ENCODE measurements at regions not wholly inside any gene's neighbourhood (a gene's known extent, or its start where the extent isn't known, plus 50 kb on each side); places are given as distances from the start of the nearest gene placed in this dataset.

DNA sequence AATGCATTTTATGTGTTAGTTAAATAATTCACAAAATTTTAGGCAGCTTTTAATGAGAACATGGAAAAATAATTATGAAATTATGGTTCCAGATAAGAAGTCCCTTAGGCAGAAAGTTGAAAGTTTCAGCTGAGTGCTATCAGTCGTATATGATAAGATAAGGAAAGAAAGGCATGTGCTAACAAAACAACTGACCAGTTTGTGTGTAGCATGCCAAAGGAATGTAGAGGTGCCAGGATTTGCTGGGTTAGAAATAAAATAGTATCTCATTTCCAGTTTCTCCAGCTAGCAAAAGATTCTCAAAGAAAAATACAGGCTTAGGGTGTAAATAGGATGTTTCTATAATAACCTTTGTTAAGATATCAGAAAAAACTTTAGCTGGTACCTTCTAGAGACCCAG, 1044.5 kb upstream of the CDH8 start:
- DNase-seq (ENCODE audit: low spot score) (no peak), FAIRE-seq (no peak)

DNA sequence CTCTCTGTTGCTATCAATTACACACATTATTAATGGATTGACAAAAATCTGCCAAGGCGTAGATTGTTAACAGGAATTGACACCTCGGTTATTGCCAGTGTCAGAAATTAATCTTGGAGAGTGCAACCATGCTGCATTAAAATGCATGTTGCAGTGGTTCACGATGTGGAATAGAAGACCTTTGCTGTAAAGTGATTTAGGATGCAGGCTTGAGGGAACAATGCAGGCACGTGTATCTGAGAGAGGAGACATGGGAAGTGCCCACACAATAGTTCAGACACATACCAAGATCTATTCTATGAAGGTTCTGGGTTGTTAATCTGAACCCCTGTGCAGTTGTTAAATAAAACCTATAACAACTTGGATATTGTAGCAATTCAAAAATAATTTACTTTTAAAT, 1032.8 kb upstream of the CDH8 start:
- DNase-seq (ENCODE audit: low spot score) (no peak), FAIRE-seq (no peak)

DNA sequence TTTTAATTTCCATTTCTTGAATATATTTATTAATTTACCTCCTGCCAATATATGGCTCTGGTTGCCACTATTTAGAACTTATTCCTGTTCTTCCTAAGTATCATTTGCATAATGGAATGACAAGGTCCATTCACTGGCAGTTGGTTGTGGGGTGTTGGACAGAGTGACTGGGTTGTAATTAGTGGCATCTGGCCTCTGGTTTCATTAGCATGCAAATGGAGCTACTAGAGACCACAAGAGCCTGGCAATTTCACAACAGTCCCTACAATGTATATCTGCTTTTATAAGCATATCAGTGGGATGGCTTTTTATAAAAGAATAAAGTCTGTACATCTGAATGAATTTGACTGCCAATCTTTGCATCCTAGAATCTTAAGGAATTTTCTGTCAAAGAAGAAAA, 1030.9 kb upstream of the CDH8 start:
- no peak for FAIRE-seq
- DNase-seq (ENCODE audit: low spot score): no peak

DNA sequence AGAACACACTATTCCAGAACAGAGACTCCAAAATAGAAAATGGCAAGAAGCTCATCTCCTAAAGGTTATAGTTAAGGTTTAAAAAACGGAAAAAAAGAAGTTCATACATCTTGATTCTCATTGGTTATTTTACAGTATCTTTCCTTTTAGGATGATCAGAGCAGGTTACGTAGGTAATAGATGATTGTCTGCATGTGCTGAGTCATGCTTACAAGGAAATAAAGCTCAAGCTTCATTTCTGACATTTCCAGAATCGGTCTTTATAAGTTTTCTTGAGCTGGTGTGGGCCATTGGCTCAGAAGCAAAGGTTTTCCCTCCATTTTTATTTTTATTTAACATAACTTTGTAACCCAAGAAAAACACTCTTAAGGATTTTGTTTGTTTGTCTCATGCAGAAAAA, 1030.3 kb upstream of the CDH8 start:
- no peak for DNase-seq (ENCODE audit: low spot score)
- FAIRE-seq: no peak

DNA sequence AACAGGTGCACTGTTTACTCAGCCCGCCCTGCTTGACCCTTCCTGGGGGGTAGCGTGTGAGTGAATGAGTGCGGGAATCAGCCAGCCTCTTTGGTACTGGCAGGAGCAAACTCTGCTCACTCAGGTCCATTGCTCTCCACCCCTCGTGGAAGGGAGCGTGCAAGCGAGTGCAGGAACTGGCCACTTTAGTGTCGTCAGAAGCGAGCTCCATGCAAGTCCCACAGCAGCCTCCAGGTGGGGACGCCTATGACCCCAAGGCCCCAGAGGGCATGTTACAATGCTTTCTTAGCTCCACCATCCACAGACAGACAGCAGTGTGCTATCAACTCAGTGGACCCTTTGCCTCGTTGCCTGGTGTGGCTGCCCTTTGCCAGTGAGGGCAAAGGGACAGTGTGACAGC, 1025.1 kb upstream of the CDH8 start:
- no peak for DNase-seq (ENCODE audit: low spot score)
- FAIRE-seq: no peak

DNA sequence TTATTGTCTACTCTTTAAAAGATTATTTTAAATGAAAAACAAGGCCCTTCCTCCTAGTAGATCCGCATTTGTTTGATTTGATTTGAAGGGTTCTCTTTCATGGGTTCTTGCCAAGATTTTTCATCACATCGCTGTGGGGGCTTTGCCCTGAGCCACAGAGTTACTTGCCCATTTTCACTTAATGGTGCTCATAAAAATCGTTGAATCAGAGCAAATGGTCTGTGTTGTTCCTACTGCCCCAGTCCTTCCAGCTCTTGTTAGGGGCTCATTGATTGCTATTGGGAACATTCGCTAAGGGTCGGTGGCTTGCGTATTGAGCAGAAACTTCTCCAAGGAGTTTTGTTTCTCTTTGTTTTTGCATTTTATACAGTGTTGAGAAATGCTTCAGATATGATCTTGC, 1023.4 kb upstream of the CDH8 start:
- no peak for FAIRE-seq

DNA sequence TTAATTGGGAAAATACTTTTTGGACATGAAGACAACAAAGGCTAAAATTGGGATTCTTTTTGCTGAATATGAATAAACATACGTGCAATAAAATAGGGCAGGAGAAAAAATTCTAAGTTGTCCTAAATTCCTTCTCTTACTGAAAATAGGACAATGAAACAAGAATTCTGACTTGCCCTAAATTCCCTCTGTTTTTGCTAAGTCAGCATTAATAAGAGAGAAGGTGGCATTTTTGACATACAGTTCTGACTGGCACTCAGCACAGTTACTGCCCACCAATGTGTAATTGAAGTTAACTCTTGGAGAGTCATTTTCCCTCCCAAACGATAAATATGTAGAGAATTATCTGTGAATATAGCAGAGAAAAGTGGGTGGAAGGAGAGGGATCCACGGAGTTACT, 1021.1 kb upstream of the CDH8 start:
- FAIRE-seq (no peak), DNase-seq (ENCODE audit: low spot score) (no peak)

More for the DNA sequence above, 1023.4 kb upstream of the CDH8 start:
- DNase-seq (ENCODE audit: low spot score): no peak

DNA sequence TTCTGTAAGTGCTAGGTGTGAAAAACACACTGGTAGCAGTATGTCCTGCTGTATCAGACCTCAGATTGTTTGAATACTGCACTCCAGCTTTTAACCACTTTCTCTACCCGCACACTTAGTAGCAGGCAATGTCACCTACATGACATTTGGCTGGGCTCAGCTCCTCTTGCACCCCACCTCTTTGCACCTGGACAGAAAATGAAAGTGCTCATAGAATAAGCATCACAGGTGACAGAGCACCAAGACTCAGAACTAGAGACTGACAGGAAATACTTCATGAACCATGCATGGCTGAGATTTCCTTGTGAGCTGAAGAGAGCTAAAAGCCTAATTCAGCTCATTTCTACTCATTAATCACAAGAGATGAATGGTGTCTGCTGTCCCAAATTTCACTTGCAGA, 1014.2 kb upstream of the CDH8 start:
- FAIRE-seq: no peak
- no peak for DNase-seq (ENCODE audit: low spot score)

DNA sequence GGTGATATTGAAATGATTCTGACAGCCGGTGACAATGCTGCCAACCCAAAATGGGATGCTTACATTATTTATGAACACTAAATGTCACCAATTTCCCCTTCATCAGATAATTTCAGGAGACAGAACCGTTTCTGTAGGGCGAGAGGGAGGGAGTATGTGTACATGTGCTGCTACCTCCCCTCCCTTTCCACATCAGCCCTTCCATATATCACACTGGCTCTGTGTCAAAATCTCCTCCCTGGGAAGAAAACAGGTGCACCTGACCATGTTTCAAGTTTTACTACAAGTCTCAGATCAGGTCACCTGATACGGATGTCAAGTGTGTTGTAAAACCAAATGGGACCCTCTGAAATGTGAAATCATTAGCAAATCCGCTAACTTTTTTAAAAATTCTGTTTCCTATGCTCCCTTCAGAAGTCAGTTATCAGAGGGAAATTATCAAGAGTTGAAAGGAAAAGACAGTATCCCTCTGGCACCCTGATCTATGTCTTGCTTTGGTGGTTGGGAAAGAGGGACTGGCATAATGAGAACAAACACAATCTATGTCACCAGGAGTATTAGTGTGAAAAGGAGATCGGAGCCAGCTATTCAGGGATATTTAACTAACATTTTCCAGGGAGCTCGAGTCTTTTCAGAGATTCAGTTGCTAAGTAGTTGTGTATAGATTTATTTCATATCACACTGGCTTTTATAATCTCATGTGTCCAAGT, 1002.3 kb upstream of the CDH8 start:
- DNase-seq (ENCODE audit: low spot score) (no peak), FAIRE-seq (no peak)

DNA sequence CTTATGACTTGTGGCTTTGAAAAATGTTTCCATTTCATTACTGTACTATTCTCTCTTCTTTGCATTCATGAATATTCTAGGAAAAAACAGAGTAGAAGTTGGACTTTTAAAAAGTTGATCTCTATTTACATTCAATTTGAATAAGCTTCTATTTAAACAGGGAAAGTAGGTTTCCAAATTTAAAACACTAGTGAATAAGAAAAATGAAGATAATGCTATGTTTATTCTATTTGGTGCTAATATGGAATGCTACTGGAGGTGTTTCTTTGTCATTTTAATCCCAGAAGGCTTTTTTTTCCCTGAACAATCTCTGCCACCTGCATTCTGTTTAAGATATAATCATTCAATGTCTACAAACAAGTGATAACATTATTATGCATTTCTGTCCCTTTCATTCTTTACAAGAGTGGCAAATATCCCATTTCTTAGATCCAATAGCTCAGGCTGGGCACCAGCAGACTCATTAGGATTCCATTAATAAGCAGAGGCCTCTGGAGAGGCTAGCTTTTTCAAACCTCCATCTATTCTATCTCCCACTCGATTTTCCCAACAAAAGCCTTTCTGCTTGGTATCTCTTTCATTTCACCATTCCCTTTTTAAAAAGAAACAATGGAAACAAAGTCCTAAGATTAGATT, 1001.6 kb upstream of the CDH8 start:
- no peak for DNase-seq (ENCODE audit: low spot score)

DNA sequence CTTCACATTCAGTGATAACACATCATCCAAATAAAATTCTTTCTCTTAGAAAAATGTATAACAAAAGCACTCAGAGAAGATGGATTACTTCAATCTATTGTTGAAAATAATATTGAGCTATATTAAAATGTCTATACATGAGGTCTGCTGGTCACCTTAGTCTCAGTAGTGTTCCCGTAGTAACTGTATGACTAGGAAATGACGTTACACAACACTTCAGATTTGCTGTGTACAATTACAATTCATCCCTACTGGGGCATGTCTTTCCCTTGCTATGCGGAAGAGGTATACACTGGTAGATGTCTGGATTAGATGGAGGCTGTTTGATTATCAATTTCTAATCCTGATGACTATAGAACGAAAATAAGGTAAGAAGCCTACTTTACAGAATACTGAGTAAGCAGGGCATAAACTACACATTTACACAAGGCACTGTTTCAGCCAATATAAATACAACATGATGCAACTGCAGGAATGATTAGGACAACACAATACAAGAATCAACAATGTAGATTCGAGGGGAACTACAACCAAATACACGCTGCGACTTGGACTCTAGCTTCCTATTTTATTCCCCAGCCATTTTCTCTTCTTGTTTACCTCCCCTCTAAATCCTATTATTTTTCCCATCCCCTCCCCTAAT, 982.5 kb upstream of the CDH8 start:
- DNase-seq (ENCODE audit: low spot score) (no peak), FAIRE-seq (no peak)

More for the DNA sequence above, 1001.6 kb upstream of the CDH8 start:
- no peak for FAIRE-seq

DNA sequence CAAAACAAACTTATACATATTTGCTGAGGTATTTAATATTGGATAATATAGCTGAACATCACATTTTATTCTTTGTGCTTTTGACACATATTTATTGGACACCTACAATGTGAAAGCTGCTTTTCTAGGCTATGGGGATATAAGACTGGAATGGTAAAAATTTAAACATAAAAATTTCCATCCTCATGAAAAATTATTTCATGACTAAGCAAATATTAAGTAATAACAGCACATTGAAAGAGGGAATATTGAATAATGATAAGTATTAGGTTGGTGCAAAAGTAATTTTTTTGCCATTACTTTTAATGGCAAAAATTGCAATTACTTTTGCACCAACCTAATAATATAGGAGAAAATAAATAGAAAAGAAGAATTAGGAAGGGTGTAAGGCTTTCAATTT, 972.5 kb upstream of the CDH8 start:
- FAIRE-seq (no peak), DNase-seq (ENCODE audit: low spot score) (no peak)

DNA sequence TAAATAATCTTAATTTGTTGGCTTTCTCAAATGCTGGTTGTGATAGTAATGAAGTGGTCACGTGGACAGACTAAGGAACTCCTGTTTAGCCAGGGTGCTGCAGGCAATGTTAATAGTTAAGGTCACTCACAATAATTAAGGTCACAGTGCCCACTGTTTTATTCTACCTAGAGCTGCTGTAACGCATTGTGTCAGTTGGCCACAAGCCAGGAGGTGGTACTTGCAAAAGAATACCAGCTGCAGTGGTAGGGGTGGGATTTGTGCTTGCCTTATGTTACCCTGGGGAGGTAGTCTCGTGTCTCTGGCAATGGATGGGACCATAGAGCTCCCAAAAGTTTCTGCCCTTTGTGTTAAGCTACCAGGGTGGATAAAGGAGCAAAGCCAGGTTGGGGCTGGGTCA, 969.1 kb upstream of the CDH8 start:
- no peak for DNase-seq (ENCODE audit: low spot score)

DNA sequence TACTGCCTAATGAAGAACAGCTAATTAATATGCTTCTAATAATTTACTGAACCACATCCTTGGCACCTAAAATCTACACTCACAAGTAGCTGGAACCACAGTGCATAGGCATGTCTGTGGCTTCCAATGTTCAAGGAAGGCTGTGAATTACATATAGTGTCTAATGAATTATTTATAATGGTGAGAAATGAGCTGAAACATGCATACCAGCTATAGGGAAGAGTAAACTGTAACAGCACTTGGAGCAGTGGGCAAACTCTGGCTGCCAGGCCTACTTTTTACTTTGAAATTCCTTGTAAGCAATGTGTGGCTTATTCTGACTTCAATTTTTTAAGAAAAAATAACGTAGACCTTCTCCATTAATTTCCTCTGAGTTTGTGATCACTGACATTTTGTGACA, 953.2 kb upstream of the CDH8 start:
- DNase-seq (ENCODE audit: low spot score): no peak
- no peak for FAIRE-seq

More for the DNA sequence above, 969.1 kb upstream of the CDH8 start:
- no peak for FAIRE-seq

DNA sequence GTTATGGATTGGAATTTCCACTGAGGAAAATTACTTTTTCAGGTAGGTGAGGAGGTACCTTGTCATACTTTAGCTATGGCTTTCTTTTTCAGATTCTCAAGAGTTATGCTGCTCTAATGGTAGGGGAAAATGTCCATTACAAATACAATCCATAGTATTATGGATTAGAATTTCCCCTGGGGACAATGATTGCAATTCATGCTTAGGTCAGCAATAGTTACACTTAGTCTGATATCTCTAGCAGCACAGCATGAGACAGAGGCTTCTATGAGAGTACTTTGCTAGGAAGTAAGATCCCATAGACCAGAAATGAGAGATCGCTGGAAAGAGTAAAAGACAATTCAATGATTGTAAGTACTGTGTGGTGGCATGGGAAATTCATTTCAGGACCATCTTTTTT, 949.5 kb upstream of the CDH8 start:
- DNase-seq (ENCODE audit: low spot score) (no peak), FAIRE-seq (no peak)

DNA sequence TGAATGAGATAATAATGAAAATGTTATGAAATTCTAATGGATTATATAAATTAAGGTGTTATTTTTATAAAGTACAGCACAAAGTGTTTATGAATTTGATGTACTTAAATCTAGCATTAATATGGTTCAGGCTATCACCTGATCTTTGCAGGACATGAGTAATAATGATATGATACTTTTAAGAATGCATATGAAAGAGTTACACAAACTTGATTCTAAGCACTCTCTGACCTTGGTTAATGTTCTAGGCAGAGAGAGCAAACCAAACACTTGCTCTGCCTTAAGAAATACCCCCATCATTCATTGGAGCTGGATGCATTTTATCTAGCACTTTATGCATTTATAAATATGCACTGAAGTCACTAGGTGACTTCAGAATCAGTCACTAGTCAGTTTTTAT, 942.2 kb upstream of the CDH8 start:
- FAIRE-seq (no peak), DNase-seq (ENCODE audit: low spot score) (no peak)

DNA sequence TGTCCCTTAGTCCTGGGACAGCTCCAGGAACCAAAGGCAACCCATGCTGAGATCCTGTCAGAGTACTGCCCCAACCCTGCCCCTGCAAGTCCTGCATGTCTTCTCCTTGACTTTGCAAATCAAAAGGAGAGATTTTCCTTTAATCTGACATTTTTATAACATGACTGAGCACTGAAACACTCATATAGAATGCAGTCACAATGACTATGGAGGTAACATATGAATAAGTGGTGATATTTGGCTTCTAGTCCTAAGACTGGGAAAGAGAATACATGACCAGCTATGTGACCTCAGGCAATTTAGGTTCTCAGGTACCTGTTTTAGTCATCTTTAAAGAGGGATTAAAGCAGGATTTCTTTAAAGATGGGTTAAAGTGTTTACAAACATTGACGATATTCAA, 941.6 kb upstream of the CDH8 start:
- FAIRE-seq: no peak
- no peak for DNase-seq (ENCODE audit: low spot score)

DNA sequence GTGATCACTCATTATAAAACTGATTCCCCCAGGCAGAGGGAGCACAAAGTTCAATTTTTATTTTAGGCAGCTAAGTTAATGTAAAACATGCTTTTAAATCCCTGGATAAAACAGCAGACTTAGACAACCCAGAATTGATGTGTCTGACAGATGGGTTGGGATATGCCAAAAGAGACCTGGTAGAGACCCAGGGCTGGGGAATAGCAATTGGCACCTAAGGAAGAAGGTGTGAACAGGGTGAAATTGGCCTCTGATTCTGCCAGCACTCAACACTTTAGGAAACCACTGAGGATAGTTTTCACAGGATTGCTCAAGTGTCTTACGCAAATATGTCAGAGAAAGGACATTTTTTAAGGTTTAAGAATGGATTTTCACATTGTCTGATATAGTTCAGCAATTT, 938.2 kb upstream of the CDH8 start:
- DNase-seq (ENCODE audit: low spot score): no peak
- no peak for FAIRE-seq

DNA sequence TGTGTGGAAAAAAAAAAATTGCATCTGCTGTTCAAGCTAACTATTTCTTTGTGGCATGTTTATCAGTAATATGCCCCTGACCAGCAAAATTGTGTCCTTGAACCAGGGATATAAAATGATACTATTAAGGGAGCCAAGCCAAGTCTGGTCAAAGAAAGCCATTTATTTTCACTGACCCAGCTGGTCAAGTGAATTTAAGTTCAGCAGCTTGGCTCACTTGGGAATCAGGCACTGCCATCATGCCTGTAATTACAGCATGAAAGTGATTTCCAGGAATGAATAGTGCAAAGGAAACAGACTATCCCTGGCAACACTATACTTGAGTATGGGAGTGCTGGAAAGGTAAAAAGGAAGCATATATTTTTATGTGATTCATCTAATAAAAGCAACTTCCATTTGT, 934.6 kb upstream of the CDH8 start:
- DNase-seq (ENCODE audit: low spot score) (no peak), FAIRE-seq (no peak)

DNA sequence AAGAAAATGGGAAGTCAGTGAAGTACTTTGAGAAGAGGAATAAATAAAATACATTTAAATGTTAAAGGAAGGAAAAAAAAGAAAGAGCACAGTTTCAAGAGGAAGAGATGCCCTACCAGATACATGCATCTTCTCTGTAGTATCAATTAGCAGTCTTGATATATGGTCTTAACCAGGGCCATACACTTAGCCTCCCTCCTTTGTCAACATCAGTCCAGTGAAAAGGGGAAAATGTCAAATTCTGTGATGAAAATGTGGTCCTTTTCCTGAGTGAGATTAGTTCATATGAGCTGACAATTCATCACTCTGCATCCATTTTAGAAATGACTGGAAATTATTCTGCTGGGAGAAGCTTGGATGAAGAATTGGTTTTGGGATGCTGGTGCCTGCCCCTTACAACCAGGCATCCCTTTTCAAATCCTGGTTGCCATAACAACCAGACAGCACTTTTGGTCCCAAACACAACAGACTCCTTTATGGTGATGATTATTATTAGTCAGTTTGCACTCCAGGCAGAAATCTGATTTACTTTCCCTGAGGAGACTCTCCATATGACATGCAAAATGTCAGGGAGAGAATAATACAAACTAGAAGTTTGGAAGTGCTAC, 933.6 kb upstream of the CDH8 start:
- no peak for DNase-seq (ENCODE audit: low spot score)
- FAIRE-seq: no peak

DNA sequence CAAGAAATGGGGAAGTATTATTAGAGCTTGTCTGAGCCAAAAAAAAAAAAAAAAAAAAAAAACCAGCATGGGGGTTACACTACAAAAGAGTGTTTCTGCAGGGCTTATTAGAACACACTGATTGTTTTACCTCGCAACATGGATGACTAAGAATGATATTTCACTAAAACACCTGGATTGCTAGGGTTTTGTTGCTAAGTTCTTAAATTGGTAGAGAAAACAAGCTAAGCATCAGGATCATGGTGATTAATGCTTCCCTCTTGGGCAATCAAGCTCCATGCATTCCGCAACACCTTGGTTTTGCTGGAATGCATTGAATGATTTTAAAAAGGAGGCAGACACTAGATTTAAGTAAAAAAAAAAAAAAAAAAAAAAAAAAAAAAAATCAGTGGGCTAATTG, 931.4 kb upstream of the CDH8 start:
- no peak for FAIRE-seq
- DNase-seq (ENCODE audit: low spot score): no peak

DNA sequence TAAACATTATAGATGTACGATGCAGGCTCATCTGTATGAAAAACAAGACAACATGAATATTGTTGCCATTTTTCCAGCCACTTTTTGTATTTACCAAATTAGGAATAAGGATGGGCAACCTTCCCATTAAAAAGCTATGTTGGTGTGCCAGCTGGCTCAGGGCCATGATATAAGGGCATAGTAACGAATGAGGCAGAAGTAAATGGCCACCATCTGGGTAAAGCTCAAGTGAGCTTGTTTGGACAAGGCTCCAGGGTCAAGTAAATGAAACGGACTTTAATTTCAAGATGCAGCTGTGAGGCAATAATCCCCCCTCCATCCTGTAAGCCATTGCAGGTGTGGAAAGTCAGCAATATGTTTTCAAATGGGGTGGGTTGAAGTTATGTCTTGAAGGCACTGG, 930.9 kb upstream of the CDH8 start:
- DNase-seq (ENCODE audit: low spot score) (no peak), FAIRE-seq (no peak)

DNA sequence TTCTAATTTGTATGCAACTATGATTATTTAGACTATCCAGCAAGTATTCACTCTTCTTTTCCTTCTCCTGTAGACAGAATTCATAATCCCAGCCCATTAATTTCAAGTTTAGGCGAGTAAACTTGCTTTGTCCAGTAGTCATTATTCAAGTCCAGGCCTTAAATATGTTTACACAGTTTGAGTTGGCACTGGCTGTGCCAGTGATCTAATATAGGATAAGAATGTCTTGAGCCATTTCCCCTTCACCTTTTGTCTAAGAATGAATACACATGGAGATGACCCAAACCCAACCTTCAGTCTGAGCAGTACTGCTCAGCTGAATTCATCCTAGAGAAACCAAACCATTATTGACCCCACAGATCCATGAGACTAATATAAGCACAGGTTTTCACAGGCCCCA, 930.4 kb upstream of the CDH8 start:
- FAIRE-seq: no peak

More for the DNA sequence above, 930.4 kb upstream of the CDH8 start:
- DNase-seq (ENCODE audit: low spot score): no peak
